Ishikawa (cell line): ENCODE measurements at regions not wholly inside any gene's neighbourhood (a gene's known extent, or its start where the extent isn't known, plus 50 kb on each side); places are given as distances from the start of the nearest gene placed in this dataset.

Experiments
- EP300 ChIP-seq: IDR thresholded peaks from 2 replicates; pipeline ENCODE4 v1.6.1; 2012; ENCODE audit warnings: borderline replicate concordance
- RAD21 ChIP-seq: IDR thresholded peaks from 2 replicates; pipeline ENCODE4 v1.6.1; 2012; ENCODE audit warnings: low read depth

DNA sequence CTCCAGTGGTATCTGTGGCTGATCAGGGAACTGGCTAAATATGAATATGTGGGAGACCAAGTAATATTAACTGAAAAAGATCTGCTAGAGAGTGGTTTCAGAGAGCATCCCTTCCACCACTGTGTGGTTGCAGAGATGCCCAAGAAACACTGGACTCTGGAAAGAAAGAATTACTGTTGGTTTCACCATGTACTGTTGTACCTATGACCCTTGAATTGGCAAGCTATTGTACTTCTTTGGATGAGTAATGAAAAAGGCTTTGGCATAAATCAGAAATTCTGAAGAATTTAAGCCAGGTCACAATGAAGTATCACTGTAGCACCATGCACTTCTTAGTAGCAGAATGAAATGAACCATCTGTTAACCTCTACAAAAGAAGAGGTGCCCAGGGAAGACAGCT is 134.4 kb upstream of the INTU start:
- no peak for TF ChIP-seq RAD21
- no peak for TF ChIP-seq EP300
